Endothelial cell of umbilical vein (primary cell): ENCODE measurements at regions not wholly inside any gene's neighbourhood (a gene's known extent, or its start where the extent isn't known, plus 50 kb on each side); places are given as distances from the start of the nearest gene placed in this dataset.

Experiments used
- CTCF ChIP-seq, 2 donors: IDR thresholded peaks; 1 replicate in 1 of 2; 2 replicates in 1 of 2; pipeline ENCODE4 v1.5.1; 2011; ENCODE audit warnings: low read length in 2 of 2, mild to moderate bottlenecking in 2 of 2, moderate library complexity in 2 of 2, control low read depth in 1 of 2, inconsistent platforms in 1 of 2, low read depth in 1 of 2; ENCODE audit not compliant: insufficient read depth in 1 of 2; ENCODE audit errors: extremely low read depth in 1 of 2
- EZH2 ChIP-seq: IDR thresholded peaks from 2 replicates; pipeline ENCODE4 v1.6.1; 2012; ENCODE audit warnings: borderline replicate concordance, low read depth, mild to moderate bottlenecking, moderate library complexity, low read length, inconsistent platforms; ENCODE audit not compliant: severe bottlenecking
- FOS ChIP-seq: IDR thresholded peaks from 2 replicates; pipeline ENCODE4 v1.6.1; 2011; ENCODE audit warnings: mild to moderate bottlenecking, low read length, moderate library complexity, borderline replicate concordance; ENCODE audit not compliant: insufficient read depth
- GATA2 ChIP-seq: IDR thresholded peaks from 2 replicates; pipeline ENCODE4 v1.7.0; 2011; ENCODE audit warnings: low read depth, mild to moderate bottlenecking, moderate library complexity, mixed read lengths, low read length; ENCODE audit not compliant: insufficient read length, insufficient read depth
- JUN ChIP-seq: IDR thresholded peaks from 2 replicates; pipeline ENCODE4 v1.6.1; 2011; ENCODE audit warnings: borderline replicate concordance, low read depth; ENCODE audit not compliant: insufficient read length, insufficient read depth
- MYC ChIP-seq: IDR thresholded peaks from one replicate; pipeline ENCODE4 v1.6.1; 2011; ENCODE audit warnings: mild to moderate bottlenecking, low read depth, low read length
- POLR2A ChIP-seq: IDR thresholded peaks from 2 replicates; pipeline ENCODE4 v1.6.1; 2012; ENCODE audit warnings: low read depth, mild to moderate bottlenecking, control low read depth, low read length
- POLR2AphosphoS5 ChIP-seq: IDR thresholded peaks from 2 replicates; pipeline ENCODE4 v1.6.1; 2012; ENCODE audit warnings: low read depth, mild to moderate bottlenecking, control low read depth, low read length, moderate library complexity; ENCODE audit not compliant: insufficient read depth
- TF ChIP-seq, protein P1 (sequence below): IDR thresholded peaks from 2 replicates; pipeline ENCODE4 v1.6.1; 2011; ENCODE audit not compliant: insufficient read depth, insufficient read length

DNA sequence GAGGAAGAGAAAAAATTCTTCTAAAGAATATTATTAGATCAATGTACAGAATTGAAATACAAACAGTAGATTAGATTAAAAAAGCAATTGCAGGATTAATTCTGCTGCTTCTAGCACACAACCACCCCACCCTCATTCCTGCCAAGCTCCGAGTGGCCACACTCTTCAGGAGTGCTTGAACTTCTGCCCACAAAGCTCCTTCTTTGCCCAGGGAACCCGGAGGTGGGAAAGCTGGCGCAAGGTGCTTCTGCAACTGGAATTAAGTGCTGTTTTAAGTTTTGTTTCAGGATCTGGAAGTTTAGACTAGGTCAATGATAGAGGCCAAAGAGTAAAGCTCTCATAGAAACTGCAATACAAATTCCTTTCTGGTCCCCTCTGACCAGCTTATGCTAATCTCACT lies 94.1 kb upstream of the BMP4 start:
- TF ChIP-seq, protein P1, sequence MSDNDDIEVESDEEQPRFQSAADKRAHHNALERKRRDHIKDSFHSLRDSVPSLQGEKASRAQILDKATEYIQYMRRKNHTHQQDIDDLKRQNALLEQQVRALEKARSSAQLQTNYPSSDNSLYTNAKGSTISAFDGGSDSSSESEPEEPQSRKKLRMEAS = no peak
- TF ChIP-seq EZH2 = no peak
- TF ChIP-seq POLR2A = no peak
- no peak for TF ChIP-seq CTCF (IDR thresholded peaks at IDR 0.05; ENCODE audit: extremely low read depth in 1 of 2, insufficient read depth in 1 of 2, low read depth in 1 of 2, low read length in 2 of 2)
- TF ChIP-seq JUN = no peak
- no peak for TF ChIP-seq FOS
- no peak for TF ChIP-seq POLR2AphosphoS5
- TF ChIP-seq MYC = no peak
- no peak for TF ChIP-seq GATA2
